Adipocyte (in vitro differentiated cells): ENCODE measurements at regions not wholly inside any gene's neighbourhood (a gene's known extent, or its start where the extent isn't known, plus 50 kb on each side); places are given as distances from the start of the nearest gene placed in this dataset.
A peak's percentile ranks its signal among the peaks of the same experiment; 100 is the strongest.

Experiments
- DNase-seq: peaks from one replicate; pipeline ENCODE4 v3.0.0-alpha.2; 2015; ENCODE audit warnings: low read depth
- H3K27me3 ChIP-seq: replicated peaks from 2 replicates; pipeline ENCODE4 v1.7.0; 2013; ENCODE audit warnings: mild to moderate bottlenecking, low read length, moderate library complexity; ENCODE audit not compliant: control insufficient read depth, insufficient read depth
- H3K36me3 ChIP-seq: 2 replicates; pipeline ENCODE4 v1.7.0; 2013; ENCODE audit warnings: low read length, mild to moderate bottlenecking, moderate library complexity; ENCODE audit not compliant: control insufficient read depth, insufficient read depth, severe bottlenecking
- H3K4me1 ChIP-seq: 2 replicates; pipeline ENCODE4 v1.7.0; 2013; ENCODE audit warnings: mild to moderate bottlenecking, low read length, moderate library complexity; ENCODE audit not compliant: control insufficient read depth, insufficient read depth
- H3K4me3 ChIP-seq: 2 replicates; pipeline ENCODE4 v1.7.0; 2013; ENCODE audit warnings: mild to moderate bottlenecking, low read length, moderate library complexity
- H3K9ac ChIP-seq: 2 replicates; pipeline ENCODE4 v1.7.0; 2013; ENCODE audit warnings: mild to moderate bottlenecking, low read length, moderate library complexity
- H3K9me3 ChIP-seq: 2 replicates; pipeline ENCODE4 v1.7.0; 2013; ENCODE audit warnings: mild to moderate bottlenecking, low read length, moderate library complexity; ENCODE audit not compliant: control insufficient read depth

DNA sequence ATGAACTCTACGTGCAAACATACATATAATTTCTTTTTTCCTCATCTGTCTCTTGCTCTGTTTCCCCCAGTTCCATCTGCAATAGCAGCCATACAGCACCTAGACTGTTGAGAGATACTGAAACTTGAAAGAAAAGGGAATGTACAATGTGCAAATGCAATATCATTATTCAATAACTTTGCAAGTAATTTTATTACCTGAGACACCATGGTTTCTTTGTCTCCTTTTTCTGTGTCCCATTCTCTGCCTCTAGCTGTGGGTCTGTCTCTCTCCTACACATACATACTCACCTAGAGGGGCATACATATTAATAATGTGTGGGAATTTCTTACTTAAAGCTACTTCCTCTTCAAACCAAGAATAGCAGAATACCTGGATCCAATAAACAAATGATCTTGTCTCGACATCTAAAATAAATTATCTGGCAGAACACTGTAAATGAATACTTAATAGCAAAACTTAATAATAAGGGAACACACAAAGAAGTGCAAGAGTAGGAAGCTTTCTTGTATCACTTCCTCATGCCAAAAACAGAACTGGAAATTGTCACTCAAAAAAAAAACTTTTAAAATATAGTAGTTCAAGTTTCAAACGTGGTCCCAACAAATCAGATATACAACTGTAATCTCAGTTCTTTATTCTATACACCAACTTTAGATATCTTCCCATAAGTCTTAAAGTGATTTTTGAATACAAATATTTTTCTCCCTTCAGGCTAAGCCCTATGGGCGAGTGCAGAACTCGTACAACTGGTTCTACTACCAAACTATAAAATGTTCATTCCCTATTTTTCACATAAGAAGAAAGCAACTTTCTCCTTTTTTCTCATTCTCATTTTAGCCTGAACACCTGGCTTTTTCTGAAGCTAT, 194.6 kb downstream of the NRIP1 start:
- peaks cover 35% of the 10 kb centered on the region for H3K4me1 ChIP-seq
- DNase-seq: no peak
- H3K9me3 ChIP-seq: no peaks in the 10 kb centered on the region
- H3K9ac ChIP-seq: no peak overlapping the region
- H3K36me3 ChIP-seq: no peaks in the 10 kb centered on the region
- no peaks in the 10 kb centered on the region for H3K27me3 ChIP-seq
- no peak overlapping the region for H3K4me3 ChIP-seq

GRCh38 chr21:14866859-14867765, 197.7 kb downstream of the NRIP1 start:
- peaks cover 47% of the 10 kb centered on the region for H3K4me1 ChIP-seq
- H3K9ac ChIP-seq: peak overlapping the region; percentile 42
- no peaks in the 10 kb centered on the region for H3K9me3 ChIP-seq
- H3K27me3 ChIP-seq: no peaks in the 10 kb centered on the region
- H3K36me3 ChIP-seq: no peaks in the 10 kb centered on the region
- DNase-seq: peak; percentile 75
- peak overlapping the region; percentile 18 for H3K4me3 ChIP-seq

DNA sequence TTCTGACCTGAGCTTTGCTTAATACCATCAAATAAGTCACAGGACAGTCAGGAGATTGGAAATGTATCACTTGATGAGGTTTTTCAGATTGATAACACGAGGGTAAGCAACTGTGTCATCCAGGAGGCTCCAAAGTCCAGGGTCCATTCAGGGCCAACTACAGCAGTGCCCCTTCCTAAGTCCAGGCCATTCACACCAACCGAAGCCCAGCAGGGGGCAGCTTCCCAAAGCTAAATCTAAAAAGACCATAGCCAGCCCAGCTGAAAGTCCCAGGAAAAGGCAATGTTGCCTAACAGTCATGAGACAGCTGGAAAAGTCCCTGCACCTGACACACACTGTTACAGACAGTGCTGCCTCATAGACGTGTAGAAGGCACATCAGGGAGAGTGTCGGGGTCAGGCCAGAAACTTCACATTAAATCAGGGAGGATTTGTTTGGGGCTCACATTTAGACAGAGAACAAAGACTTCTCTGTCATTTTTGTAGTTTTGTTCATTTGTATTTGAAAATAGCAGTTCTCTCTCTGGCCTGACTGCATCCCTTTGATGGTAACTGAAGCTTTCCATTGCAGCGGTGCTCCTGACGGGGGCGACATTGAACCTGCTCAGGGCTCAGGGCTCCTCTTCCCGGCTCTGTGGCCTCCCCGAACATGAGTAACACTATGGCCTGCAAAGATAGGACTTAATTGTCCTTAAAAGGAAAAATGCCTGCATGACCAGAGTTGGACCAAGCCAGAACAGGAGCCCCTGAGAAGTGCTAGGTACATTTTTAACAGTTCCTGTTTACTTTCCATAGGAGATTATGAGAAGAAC, 200.4 kb downstream of the NRIP1 start:
- Histone ChIP-seq H3K4me1 (peaks cover 49% of the 10 kb centered on the region), H3K27me3 (no peaks in the 10 kb centered on the region), H3K36me3 (no peaks in the 10 kb centered on the region), H3K9me3 (no peaks in the 10 kb centered on the region), H3K4me3 (no peak overlapping the region), H3K9ac (peak overlapping the region; percentile 52)
- DNase-seq: peak; percentile 76

DNA sequence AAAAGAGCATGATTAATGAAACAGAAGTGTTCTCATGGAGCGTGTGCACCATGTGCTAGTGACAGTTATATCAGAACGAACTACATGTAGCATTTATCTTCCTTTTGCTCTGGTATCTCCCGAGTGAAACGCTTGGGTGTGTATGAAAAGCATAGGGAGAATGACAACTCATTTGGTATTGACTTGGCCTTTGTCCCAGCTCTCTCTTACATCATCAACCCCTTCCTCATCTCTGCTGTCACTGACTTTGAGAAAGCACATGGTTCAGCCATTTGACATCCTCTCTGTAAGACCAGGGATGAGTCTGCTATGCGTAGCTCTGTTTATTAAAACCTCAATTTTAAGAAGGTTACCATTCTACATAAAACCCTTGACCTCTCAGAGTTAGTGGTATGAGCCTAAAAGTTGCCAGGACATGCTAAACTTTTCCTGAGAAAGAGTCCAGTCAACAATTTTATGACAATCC, 201.0 kb downstream of the NRIP1 start:
- Histone ChIP-seq H3K9me3 (no peaks in the 10 kb centered on the region), H3K4me3 (no peak overlapping the region), H3K9ac (no peak overlapping the region), H3K36me3 (no peaks in the 10 kb centered on the region), H3K4me1 (peaks cover 42% of the 10 kb centered on the region), H3K27me3 (no peaks in the 10 kb centered on the region)
- DNase-seq: no peak

DNA sequence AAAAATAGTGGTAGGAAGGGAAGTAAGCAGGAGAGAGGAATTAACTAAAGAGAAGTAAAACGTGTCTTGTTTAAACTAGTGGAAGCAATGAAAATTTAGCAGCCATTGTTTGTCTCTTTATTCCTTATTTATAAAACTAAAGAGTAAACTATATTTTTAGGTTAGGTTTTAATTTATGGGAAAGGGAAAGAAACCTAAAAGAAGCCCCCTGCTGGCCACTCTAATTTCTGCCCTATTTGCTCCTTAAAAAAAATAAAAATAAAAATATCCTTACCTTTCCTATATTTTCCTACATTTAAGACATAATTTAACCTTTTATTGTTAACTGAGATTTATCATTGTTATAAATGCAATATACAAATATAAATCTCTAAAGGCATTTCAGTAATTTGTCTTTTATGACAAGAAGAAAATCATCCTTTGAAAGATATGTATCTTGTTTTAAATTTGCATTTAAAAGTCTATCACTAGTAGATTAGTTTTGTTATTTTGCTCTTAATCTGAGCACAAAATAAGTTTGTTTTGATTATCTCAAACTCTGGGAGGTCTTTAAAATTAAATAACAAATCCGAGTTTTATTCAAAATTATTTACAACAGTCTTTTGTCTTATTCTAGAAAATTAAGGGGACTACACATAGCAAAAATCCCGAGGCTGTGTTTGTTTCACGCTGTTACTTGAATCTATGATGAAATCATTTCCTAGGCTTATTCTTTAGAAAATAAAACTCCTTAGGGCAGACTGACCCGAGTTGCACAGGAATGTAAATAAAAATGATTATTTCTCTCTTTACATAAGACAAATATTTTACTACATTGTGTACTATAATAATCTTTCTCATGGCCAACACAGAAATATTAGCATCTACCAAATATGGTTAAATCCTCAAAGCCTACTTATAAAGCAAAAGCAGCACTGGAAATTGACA, 201.7 kb downstream of the NRIP1 start:
- Histone ChIP-seq H3K4me1 (peaks cover 35% of the 10 kb centered on the region), H3K9ac (no peak overlapping the region), H3K4me3 (no peak overlapping the region), H3K36me3 (no peaks in the 10 kb centered on the region), H3K27me3 (no peaks in the 10 kb centered on the region), H3K9me3 (no peaks in the 10 kb centered on the region)
- peak; percentile 75 for DNase-seq

- H3K9ac ChIP-seq: no peak overlapping the region
- no peak for DNase-seq
- no peaks in the 10 kb centered on the region for H3K27me3 ChIP-seq
- no peak overlapping the region for H3K4me3 ChIP-seq
- peaks cover 8% of the 10 kb centered on the region for H3K4me1 ChIP-seq
- H3K9me3 ChIP-seq: no peaks in the 10 kb centered on the region
- H3K36me3 ChIP-seq: no peaks in the 10 kb centered on the region
Measured at GRCh38 chr21:14858311-14858710, 206.5 kb downstream of the NRIP1 start.

DNA sequence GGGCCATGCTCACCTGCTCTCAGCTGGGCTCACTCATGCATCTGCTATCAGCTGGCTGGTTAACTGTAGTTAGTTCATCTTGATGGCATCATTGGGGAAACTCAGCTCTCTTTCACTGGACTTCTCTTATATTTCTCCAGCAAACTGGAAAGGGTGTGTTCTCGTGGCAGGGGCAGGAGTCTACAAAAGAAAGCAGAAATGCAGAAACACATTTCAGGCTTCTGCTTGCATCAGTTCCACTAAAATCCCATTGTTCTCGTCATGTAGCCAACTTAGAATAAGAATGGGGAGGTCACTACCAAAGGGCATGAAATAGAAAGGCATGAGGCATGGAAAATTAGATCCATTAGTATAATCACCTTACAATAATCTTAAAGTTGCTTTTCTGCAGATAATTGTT, 207.3 kb downstream of the NRIP1 start:
- H3K9ac ChIP-seq: no peak overlapping the region
- H3K4me1 ChIP-seq: peaks cover 6% of the 10 kb centered on the region
- H3K27me3 ChIP-seq: no peaks in the 10 kb centered on the region
- no peaks in the 10 kb centered on the region for H3K36me3 ChIP-seq
- no peak for DNase-seq
- no peak overlapping the region for H3K4me3 ChIP-seq
- H3K9me3 ChIP-seq: no peaks in the 10 kb centered on the region

DNA sequence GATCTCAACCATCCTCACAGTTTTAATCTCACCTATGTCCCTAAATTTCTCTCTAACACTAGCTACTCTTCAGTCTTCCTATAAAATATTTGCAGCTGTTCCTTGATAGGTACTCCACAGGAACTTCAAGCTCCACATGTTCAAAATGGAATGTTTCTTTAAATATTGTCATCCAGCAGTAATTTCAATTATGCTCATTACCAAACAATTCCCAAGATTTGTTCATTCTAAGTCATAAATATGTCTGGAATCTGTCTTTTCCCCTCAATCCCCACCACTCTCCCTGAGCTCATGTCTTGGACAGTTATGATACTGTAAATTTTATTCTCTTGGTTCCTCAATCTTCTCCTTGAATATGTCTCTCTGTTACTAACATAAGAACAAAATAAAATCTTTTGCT, 214.4 kb downstream of the NRIP1 start:
- no peak overlapping the region for H3K9ac ChIP-seq
- H3K27me3 ChIP-seq: no peaks in the 10 kb centered on the region
- DNase-seq: peak; percentile 60
- H3K4me3 ChIP-seq: no peak overlapping the region
- no peaks in the 10 kb centered on the region for H3K4me1 ChIP-seq
- no peaks in the 10 kb centered on the region for H3K9me3 ChIP-seq
- no peaks in the 10 kb centered on the region for H3K36me3 ChIP-seq

- Histone ChIP-seq H3K9ac (no peak overlapping the region), H3K27me3 (no peaks in the 10 kb centered on the region), H3K4me3 (no peak overlapping the region), H3K4me1 (peaks cover 5% of the 10 kb centered on the region), H3K9me3 (no peaks in the 10 kb centered on the region), H3K36me3 (no peaks in the 10 kb centered on the region)
- DNase-seq: no peak
Measured at GRCh38 chr21:14846621-14847020, 218.2 kb downstream of the NRIP1 start.

DNA sequence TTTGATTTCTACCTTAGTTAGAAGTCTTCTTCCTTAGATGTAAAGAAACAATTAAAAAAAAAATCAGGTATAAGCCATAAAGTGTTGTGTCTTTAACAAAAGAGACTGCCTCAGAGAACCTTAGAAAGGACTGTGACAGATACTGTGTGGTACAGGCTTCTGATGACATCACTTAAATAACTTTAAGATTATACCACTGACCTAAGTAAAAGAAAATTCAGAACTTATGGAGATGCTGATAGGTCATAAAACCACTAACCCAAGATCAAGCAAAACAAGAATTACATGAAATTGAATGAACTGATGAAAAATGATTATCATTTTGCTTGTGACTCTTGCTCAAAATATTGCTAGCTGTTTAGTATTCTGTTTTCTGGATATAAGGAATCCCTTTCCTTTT, 220.8 kb downstream of the NRIP1 start:
- Histone ChIP-seq H3K4me3 (no peak overlapping the region), H3K4me1 (peaks cover 5% of the 10 kb centered on the region), H3K27me3 (no peaks in the 10 kb centered on the region), H3K36me3 (no peaks in the 10 kb centered on the region), H3K9ac (no peak overlapping the region), H3K9me3 (no peaks in the 10 kb centered on the region)
- no peak for DNase-seq
